Activated effector memory CD4-positive, alpha-beta T cell treated with anti-CD3 and anti-CD28 coated beads, Interleukin-2, amount 50 U/mL, for 16 hours (primary cell): ENCODE measurements at regions not wholly inside any gene's neighbourhood (a gene's known extent, or its start where the extent isn't known, plus 50 kb on each side); places are given as distances from the start of the nearest gene placed in this dataset.
"Not testable (repeated sequence)": the region's sequence is repeated elsewhere in the genome, so short reads cannot be mapped to it uniquely, and the experiment has no call there.

ENCODE experiments used
- DNase-seq: peaks from one replicate; pipeline ENCODE4 v3.0.0-alpha.2; 2020

GRCh38 chr19:20385061-20385460 lies 180.5 kb downstream of the ZNF737 start:
- DNase-seq: no peak

DNA sequence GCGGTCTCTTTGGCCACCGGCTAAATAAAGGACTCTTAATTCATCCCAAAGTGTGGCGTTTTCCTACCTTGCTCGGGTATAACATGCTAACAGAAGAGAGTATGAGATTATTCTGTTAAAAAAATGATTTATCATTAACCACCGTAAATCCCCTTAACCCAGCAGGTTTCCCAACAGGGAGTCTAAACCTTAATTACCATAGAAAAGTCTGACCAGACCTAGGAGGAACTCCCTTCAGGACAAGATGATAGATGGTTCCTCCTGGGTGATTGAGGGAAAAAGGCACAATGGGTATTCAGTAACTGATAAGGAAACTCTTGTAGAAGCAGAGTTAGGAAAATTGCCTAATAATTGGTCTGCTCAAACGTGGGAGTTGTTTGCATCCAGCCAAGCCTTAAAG lies 193.7 kb downstream of the ZNF737 start:
- no peak for DNase-seq

- DNase-seq: not testable (repeated sequence)
These were observed 194.3 kb downstream of the ZNF737 start for GRCh38 chr19:20371304-20371703.

DNA sequence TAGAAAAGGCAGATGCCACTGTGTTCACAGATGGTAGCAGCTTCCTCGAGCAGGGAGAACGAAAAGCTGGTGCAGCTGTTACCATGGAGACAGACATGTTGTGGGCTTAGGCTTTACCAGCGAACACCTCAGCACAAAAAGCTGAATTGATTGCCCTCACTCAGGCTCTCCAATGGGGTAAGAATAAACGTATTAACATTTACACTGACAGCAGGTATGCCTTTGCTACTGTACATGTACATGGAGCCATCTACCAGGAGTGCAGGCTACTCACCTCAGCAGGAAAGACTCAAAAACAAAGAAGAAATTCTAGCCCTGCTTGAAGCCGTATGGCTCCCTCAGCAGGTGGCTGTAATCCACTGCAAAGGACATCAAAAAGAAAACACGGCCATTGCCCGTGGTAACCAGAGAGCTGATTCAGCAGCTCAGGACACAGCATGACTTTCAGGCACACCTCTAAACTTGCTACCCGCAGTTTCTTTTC lies 197.7 kb downstream of the ZNF737 start:
- DNase-seq: no peak

- no peak for DNase-seq
These were observed 198.1 kb downstream of the ZNF486 start for GRCh38 chr19:20365146-20365545.

DNA sequence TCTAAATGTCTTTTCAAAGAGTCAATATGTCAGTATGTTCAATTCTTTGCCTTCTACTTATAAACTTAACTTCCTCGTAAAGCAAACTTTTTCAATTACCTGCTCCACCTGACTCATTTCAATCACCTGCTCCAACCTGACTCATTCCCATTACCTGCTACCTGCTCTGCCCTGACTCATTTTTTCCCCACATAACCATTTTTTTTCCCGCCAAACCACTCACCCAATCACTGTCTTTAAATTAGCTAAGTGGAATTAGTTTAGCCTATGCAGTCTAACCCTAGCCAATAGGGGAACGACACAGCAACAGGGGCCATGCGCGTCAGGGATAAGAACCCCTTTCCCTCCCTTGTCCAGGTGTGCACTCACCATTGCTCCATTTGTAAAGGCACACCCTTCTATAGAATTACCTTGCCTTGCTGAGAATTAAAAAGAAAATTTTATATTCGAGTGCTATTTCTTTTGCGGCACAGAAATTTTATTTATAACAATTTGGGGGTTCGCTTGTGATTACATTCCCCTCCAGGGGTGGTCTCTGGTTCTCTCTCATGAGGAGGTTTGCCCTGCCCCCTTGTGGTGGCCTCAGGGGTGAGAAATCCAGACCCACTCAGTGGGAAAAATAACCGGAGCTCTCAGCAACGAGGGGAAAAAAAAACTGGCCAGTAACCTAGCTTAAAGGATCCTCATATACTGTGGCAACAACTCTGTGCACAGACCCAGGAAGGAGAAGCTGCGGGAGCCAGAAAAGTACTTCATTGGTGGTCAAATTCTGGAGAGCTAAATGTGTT lies 193.1 kb downstream of the ZNF486 start:
- DNase-seq: no peak

GRCh38 chr19:20358841-20359465 lies 191.9 kb downstream of the ZNF486 start:
- not testable (repeated sequence) for DNase-seq

DNA sequence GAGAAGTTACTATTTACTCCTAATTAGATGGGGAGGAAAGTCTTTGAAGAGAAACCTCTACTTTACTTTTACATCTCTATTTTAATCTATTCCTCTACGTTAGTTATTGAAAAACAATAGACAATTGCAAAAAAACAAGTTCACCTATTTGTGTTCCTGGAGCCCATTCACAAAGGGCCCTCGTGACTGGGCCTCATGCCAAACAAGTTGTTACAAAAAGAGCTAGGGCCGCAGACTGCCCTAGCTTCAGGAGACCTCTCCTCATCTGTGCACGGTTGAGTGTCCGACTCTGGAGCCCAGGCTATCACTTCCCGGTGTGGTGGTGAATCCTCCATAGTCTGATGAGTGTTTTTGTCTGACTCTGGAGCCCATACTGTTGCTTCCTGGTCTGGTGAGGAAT lies 190.9 kb downstream of the ZNF486 start:
- no peak for DNase-seq

- DNase-seq: no peak
These were observed 184.2 kb downstream of the ZNF486 start for GRCh38 chr19:20351244-20351643.

GRCh38 chr19:20349206-20349605 lies 182.2 kb downstream of the ZNF486 start:
- no peak for DNase-seq

DNA sequence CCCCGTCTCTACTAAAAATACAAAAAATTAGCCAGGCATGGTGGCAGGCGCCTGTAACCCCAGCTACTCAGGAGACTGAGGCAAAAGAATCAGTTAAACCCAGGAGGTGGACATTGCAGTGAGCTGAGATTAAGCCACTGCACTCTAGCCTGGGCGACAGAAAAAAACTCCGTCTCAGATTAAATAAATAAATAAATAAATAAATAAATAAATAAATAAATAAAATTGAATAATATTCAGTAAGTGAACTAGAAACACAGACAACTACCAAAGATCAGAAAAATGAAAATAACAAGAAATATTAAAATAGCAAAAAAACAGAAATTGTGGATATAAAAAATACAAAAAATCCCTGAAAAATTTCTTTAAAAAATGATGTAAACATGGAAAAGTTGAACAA lies 172.4 kb downstream of the ZNF486 start:
- no peak for DNase-seq

DNA sequence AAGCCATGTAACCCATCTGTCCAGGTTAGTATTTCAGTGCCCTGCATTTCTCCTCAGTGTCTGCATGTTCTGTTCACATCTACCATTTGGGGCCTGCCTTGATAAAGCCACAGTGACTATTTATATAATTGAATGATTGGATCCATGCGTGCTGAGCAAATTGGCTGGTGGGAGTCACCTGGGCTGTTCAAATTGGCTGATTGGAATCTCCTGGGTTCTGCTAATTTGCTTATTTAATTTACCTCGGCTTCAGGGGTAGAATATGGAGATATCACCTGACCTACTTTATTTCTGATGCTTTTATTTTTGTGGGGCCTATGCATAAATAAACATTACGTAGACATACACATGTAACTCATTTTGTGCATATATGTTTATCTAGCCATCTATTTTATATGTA lies 167.7 kb downstream of the ZNF486 start:
- DNase-seq: no peak

DNA sequence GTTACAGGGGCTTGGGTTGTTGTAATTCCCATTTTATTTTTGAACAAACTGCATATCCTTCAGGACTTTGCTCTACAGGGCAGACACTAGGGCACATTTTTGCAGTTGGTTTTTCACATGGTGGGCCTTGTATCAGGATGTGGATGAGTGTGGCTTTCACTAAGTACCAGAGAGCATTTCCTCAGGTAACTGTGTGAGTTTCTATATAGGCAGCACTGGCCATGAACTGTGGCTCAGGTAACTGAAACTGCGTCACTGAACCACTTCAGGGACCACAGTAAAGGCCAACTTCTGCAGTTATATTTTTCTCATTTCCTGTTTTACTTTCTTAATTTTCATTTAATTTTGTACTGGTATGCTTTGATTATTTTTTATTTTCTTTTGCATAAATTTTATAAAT lies 166.5 kb downstream of the ZNF486 start:
- no peak for DNase-seq

- DNase-seq: no peak
These were observed 158.1 kb downstream of the ZNF486 start for GRCh38 chr19:20325151-20325550.

- DNase-seq: no peak
These were observed 154.2 kb downstream of the ZNF486 start for GRCh38 chr19:20321139-20321763.

- DNase-seq: no peak
These were observed 153.2 kb downstream of the ZNF486 start for GRCh38 chr19:20320191-20320590.

- no peak for DNase-seq
These were observed 151.6 kb downstream of the ZNF486 start for GRCh38 chr19:20318616-20319015.

DNA sequence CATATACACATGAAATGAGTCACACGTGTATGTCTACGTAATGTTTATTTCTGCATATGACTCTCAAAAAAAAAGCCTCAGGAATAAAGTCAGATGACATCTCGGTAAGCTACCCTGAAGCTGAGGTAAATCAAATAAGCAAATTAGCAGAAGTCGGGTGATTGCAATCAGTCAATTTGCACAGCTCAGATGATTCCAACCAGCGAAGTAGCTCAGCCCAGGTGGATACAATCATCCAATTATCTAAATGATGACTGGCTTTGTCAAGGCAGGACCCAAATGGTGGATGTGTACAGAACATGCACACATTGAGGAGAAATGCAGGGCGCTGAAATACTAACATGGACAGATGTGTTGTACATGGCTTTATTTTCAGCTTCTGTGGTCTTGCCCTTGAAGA lies 148.5 kb downstream of the ZNF486 start:
- no peak for DNase-seq

- no peak for DNase-seq
These were observed 146.9 kb downstream of the ZNF486 start for GRCh38 chr19:20313894-20314293.

GRCh38 chr19:20307127-20307526 lies 140.1 kb downstream of the ZNF486 start:
- no peak for DNase-seq

DNA sequence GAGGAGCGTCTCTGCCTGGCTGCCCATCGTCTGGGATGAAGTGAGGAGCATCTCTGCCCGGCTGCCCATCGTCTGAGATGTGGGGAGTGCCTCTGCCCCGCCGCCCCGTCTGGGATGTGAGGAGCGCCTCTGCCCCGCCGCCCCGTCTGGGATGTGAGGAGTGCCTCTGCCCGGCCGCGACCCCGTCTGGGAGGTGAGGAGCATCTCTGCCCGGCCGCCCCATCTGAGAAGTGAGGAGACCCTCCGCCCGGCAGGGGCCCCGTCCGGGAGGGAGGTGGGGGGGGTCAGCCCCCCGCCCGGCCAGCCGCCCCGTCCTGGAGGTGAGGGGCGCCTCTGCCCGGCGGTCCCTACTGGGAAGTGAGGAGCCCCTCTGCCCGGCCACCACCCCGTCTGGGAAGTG lies 129.3 kb downstream of the ZNF486 start:
- DNase-seq: not testable (repeated sequence)

GRCh38 chr19:20294181-20294580 lies 127.2 kb downstream of the ZNF486 start:
- no peak for DNase-seq

- not testable (repeated sequence) for DNase-seq
These were observed 125.5 kb downstream of the ZNF486 start for GRCh38 chr19:20292520-20292919.

GRCh38 chr19:20289186-20289585 lies 122.2 kb downstream of the ZNF486 start:
- no peak for DNase-seq
